SK-N-SH (cell line): ENCODE measurements at regions not wholly inside any gene's neighbourhood (a gene's known extent, or its start where the extent isn't known, plus 50 kb on each side); places are given as distances from the start of the nearest gene placed in this dataset.

Experiments
- CTCF ChIA-PET: fragments of 300-600, 350-600 bp; formaldehyde crosslinking; extraction: SDS; loops from one replicate; lab custom pipeline; 2021; lab: Yijun Ruan, JAX
- POLR2A ChIA-PET: fragments of 350-600 bp; sonication (Branson Sonifier 250); formaldehyde crosslinking; extraction: SDS; loops from one replicate; lab custom pipeline; 2020; ENCODE audit warnings: antibody characterized with exemption, inconsistent platforms; lab: Yijun Ruan, JAX
- DNase-seq: peaks from one replicate; pipeline ENCODE4 v3.0.0; 2012
- H2AFZ ChIP-seq: fragments of 200-600 bp; sonication (generic); 2 replicates; pipeline ENCODE4 v1.8.1; 2016; ENCODE audit warnings: antibody characterized with exemption, mild to moderate bottlenecking, low read depth
- H3F3A ChIP-seq: fragments of 200-600 bp; sonication (generic); replicated peaks from 2 replicates; pipeline ENCODE3; 2016; ENCODE audit warnings: antibody characterized with exemption, mild to moderate bottlenecking; ENCODE audit not compliant: insufficient read depth
- H3K27ac ChIP-seq, 2 experiments: fragments of 200-500 bp in 1 of 2; fragments of 200-600 bp in 1 of 2; sonication (Bioruptor generic) in 1 of 2; sonication (generic), shearing (Covaris generic) in 1 of 2; 2 replicates each; pipeline versions ENCODE4 v1.5.1 to v1.6.1; 2014 to 2016; ENCODE audit warnings: low read depth in 2 of 2, inconsistent platforms in 1 of 2, low read length in 1 of 2, mild to moderate bottlenecking in 1 of 2, mixed read lengths in 1 of 2
- H3K27me3 ChIP-seq: fragments of 200-600 bp; sonication (generic), shearing (Covaris generic); 2 replicates; pipeline ENCODE4 v1.6.1; 2016; ENCODE audit warnings: mixed run types; ENCODE audit not compliant: insufficient read depth
- H3K36me3 ChIP-seq, 2 experiments: fragments of 200-500 bp in 1 of 2; fragments of 200-600 bp in 1 of 2; sonication (Bioruptor generic) in 1 of 2; sonication (generic) in 1 of 2; replicated peaks in 1 of 2; 2 replicates each; pipeline versions ENCODE3 to v1.5.1; 2014 to 2016; ENCODE audit warnings: low read length in 1 of 2, mild to moderate bottlenecking in 1 of 2; ENCODE audit not compliant: insufficient read depth in 2 of 2, control insufficient read depth in 1 of 2
- H3K4me1 ChIP-seq, 2 experiments: fragments of 200-500 bp in 1 of 2; fragments of 200-600 bp in 1 of 2; sonication (Bioruptor generic) in 1 of 2; sonication (generic), shearing (Covaris generic) in 1 of 2; 2 replicates each; pipeline versions ENCODE4 v1.5.1 to v1.6.1; 2014 to 2016; ENCODE audit warnings: low read depth in 1 of 2, low read length in 1 of 2, mixed run types in 1 of 2; ENCODE audit not compliant: insufficient read depth in 2 of 2, control insufficient read depth in 1 of 2
- H3K4me2 ChIP-seq: fragments of 200-600 bp; sonication (generic), shearing (Covaris generic); 2 replicates; pipeline ENCODE4 v1.6.1; 2017; ENCODE audit warnings: mixed run types
- H3K4me3 ChIP-seq, 2 experiments: fragments of 200-500 bp in 1 of 2; fragments of 200-600 bp in 1 of 2; sonication (Bioruptor generic) in 1 of 2; sonication (generic), shearing (Covaris generic) in 1 of 2; 2 replicates each; pipeline versions ENCODE4 v1.5.1 to v1.8.1; 2014 to 2016; ENCODE audit warnings: low read depth in 2 of 2, inconsistent platforms in 1 of 2, low read length in 1 of 2, mild to moderate bottlenecking in 1 of 2, mixed read lengths in 1 of 2, moderate library complexity in 1 of 2
- H3K79me2 ChIP-seq: fragments of 200-600 bp; sonication (generic); 2 replicates; pipeline ENCODE4 v1.8.1; 2017; ENCODE audit warnings: mild to moderate bottlenecking; ENCODE audit not compliant: insufficient read depth
- H3K9ac ChIP-seq: fragments of 200-600 bp; sonication (generic); 2 replicates; pipeline ENCODE4 v1.6.1; 2017; ENCODE audit warnings: mixed run types
- H3K9me2 ChIP-seq: fragments of 200-600 bp; sonication (generic); 2 replicates; pipeline ENCODE4 v1.6.1; 2017; ENCODE audit warnings: mixed run types
- H3K9me3 ChIP-seq: fragments of 200-600 bp; sonication (generic); 2 replicates; pipeline ENCODE4 v1.6.1; 2017; ENCODE audit warnings: mixed run types, mild to moderate bottlenecking, moderate library complexity
- H4K20me1 ChIP-seq: fragments of 200-600 bp; sonication (generic); 2 replicates; pipeline ENCODE4 v1.6.1; 2017; ENCODE audit warnings: mild to moderate bottlenecking, mixed run types; ENCODE audit not compliant: insufficient read depth
- CHD2 ChIP-seq: fragments of 150-350 bp; IDR thresholded peaks from 2 replicates; pipeline ENCODE4 v1.6.1; 2018; ENCODE audit warnings: low read length; ENCODE audit not compliant: partially characterized antibody
- FOSL2 ChIP-seq: IDR thresholded peaks from 2 replicates; pipeline ENCODE4 v1.4.0; 2012; ENCODE audit warnings: low read depth, mild to moderate bottlenecking, moderate library complexity, borderline replicate concordance
- FOXJ3 ChIP-seq: sonication (generic); formaldehyde crosslinking; IDR thresholded peaks from 2 replicates; pipeline ENCODE4 v1.5.1; 2020; ENCODE audit warnings: mild to moderate bottlenecking, missing genetic modification reagents
- GATA2 ChIP-seq: sonication (generic); formaldehyde crosslinking; IDR thresholded peaks from 2 replicates; pipeline ENCODE4 v1.5.0; 2020; ENCODE audit warnings: mild to moderate bottlenecking, missing genetic modification reagents
- JUND ChIP-seq: IDR thresholded peaks from 2 replicates; pipeline ENCODE4 v1.4.0; 2012
- MAX ChIP-seq: IDR thresholded peaks from 2 replicates; pipeline ENCODE4 v1.4.0; 2012; ENCODE audit warnings: low read depth
- MXI1 ChIP-seq: IDR thresholded peaks from 2 replicates; pipeline ENCODE4 v1.6.1; 2012; ENCODE audit warnings: mild to moderate bottlenecking, low read depth, low read length, improper control_type of control experiment
- NFIC ChIP-seq: IDR thresholded peaks from 2 replicates; pipeline ENCODE4 v1.4.0; 2012; ENCODE audit warnings: borderline replicate concordance
- NRF1 ChIP-seq: IDR thresholded peaks from 2 replicates; pipeline ENCODE4 v1.6.1; 2012; ENCODE audit warnings: low read depth, mild to moderate bottlenecking, low read length
- PBX3 ChIP-seq: IDR thresholded peaks from 2 replicates; pipeline ENCODE4; 2012
- RAD21 ChIP-seq: IDR thresholded peaks from 2 replicates; pipeline ENCODE4 v1.6.1; 2012; ENCODE audit warnings: mild to moderate bottlenecking, low read length
- RCOR1 ChIP-seq: fragments of 150-350 bp; IDR thresholded peaks from 2 replicates; pipeline ENCODE4 v1.6.1; 2017; ENCODE audit warnings: antibody characterized with exemption, low read length
- RFX5 ChIP-seq: IDR thresholded peaks from 2 replicates; pipeline ENCODE4 v1.6.1; 2012; ENCODE audit warnings: mild to moderate bottlenecking, improper control_type of control experiment, low read length
- RXRA ChIP-seq: IDR thresholded peaks from 2 replicates; pipeline ENCODE4 v1.4.0; 2012; ENCODE audit warnings: low read depth, mild to moderate bottlenecking, borderline replicate concordance
- SIN3A ChIP-seq: IDR thresholded peaks from 2 replicates; pipeline ENCODE4 v1.6.1; 2012; ENCODE audit warnings: low read depth, mild to moderate bottlenecking, low read length, moderate library complexity, borderline replicate concordance
- SMC3 ChIP-seq: IDR thresholded peaks from 2 replicates; pipeline ENCODE4 v1.6.1; 2012; ENCODE audit warnings: low read depth, low read length, improper control_type of control experiment
- TAF1 ChIP-seq: IDR thresholded peaks from 2 replicates; pipeline ENCODE4 v1.6.1; 2012; ENCODE audit warnings: low read depth, mild to moderate bottlenecking, low read length, moderate library complexity, borderline replicate concordance
- TCF12 ChIP-seq: IDR thresholded peaks from 2 replicates; pipeline ENCODE4 v1.4.0; 2012
- TEAD4 ChIP-seq: IDR thresholded peaks from 2 replicates; pipeline ENCODE4 v1.4.0; 2012; ENCODE audit warnings: mild to moderate bottlenecking, borderline replicate concordance; ENCODE audit not compliant: insufficient read depth
- YY1 ChIP-seq: IDR thresholded peaks from 2 replicates; pipeline ENCODE4 v1.4.0; 2012; ENCODE audit warnings: low read depth, mild to moderate bottlenecking
- ZBTB33 ChIP-seq: IDR thresholded peaks from 2 replicates; pipeline ENCODE4 v1.4.0; 2012; ENCODE audit warnings: low read depth, borderline replicate concordance
- WGBS: methylation state at CpG from one replicate; pipeline ENCODE4 v1.1.6; 2017; ENCODE audit warnings: low lambda C conversion rate; 5-methylcytosine and 5-hydroxymethylcytosine counted together
- TF ChIP-seq, protein P1 (sequence below): fragments of 150-350 bp; IDR thresholded peaks from 2 replicates; pipeline ENCODE4 v1.6.1; 2017; ENCODE audit warnings: antibody characterized with exemption, low read length, low read depth, borderline replicate concordance
- TF ChIP-seq, protein P2 (sequence below): fragments of 150-350 bp; IDR thresholded peaks from 2 replicates; pipeline ENCODE4 v1.6.1; 2016; ENCODE audit warnings: mild to moderate bottlenecking, low read depth, low read length
- TF ChIP-seq, protein P3 (sequence below): IDR thresholded peaks from 2 replicates; pipeline ENCODE4 v1.4.0; 2012; ENCODE audit warnings: low read depth, borderline replicate concordance

DNA sequence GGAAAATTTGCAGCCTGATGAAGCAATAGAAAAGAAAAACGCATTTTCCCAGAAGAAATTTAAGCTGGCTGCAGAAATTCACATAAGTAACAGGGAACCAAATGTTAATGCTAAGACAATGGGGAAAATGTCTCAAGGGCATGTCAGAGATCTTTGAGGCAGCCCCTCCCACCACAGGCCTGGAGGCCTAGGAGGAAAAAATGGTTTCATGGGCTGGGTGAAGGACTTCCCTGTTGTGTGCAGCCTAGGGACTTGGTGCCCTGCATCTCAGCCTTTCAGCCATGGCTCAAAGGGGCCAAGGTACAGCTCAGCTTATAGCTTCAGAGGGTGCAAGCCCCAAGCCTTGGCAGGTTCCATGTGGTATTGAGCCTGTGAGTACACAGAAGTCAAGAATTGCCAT is 476.1 kb upstream of the DPP6 start:
- Histone ChIP-seq H3K9me2 (no peaks in the 10 kb centered on the region), H3K4me1 (no peaks in the 10 kb centered on the region), H3K36me3 (no peaks in the 10 kb centered on the region), H3K4me3 (no peak overlapping the region), H2AFZ (no peak overlapping the region), H3K27me3 (no peaks in the 10 kb centered on the region), H3K4me2 (no peak overlapping the region), H4K20me1 (no peaks in the 10 kb centered on the region), H3K9ac (no peak overlapping the region), H3K79me2 (no peaks in the 10 kb centered on the region), H3K9me3 (peaks cover 15% of the 10 kb centered on the region; the same call in 1 of the 2 replicates), H3K27ac (no peak overlapping the region), H3F3A (no peaks in the 10 kb centered on the region)
- WGBS: 0% methylated on average over 1 of the region's 1 CpG
- TF ChIP-seq, protein P1, sequence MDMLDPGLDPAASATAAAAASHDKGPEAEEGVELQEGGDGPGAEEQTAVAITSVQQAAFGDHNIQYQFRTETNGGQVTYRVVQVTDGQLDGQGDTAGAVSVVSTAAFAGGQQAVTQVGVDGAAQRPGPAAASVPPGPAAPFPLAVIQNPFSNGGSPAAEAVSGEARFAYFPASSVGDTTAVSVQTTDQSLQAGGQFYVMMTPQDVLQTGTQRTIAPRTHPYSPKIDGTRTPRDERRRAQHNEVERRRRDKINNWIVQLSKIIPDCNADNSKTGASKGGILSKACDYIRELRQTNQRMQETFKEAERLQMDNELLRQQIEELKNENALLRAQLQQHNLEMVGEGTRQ: no peak
- TF ChIP-seq RCOR1 (no peak), MXI1 (no peak), CHD2 (no peak), RFX5 (no peak), GATA2 (CRISPR knock-in tag) (no peak), FOSL2 (no peak), MAX (no peak), NFIC (no peak), ZBTB33 (no peak), SIN3A (no peak), YY1 (no peak), TCF12 (no peak)
- CTCF ChIA-PET: no interaction called here
- DNase-seq: no peak
- POLR2A ChIA-PET: no interaction called here

DNA sequence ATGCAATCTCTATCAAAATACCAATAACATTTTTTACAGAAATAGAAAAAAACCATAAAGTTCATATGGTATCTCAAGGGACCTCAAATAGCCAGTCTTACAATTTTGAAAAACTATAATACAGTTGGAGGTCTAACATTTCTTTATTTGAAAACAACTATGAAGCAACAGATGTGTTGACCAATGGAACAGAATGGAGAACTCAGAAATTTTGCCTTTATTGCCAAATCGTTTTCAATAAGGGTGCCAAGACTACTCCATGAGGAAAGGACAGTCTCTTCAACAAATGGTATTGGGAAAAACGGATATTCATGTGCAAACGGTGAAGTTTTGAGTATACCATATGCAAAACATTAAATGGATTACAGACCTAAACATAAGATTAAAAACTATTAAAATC is 470.8 kb upstream of the DPP6 start:
- ChIA-PET CTCF (no interaction called here), POLR2A (no interaction called here)
- no peak overlapping the region for H3K27ac ChIP-seq
- H3K9ac ChIP-seq: no peak overlapping the region
- WGBS: 4% methylated on average over 3 of the region's 3 CpGs
- DNase-seq: no peak
- H3K4me1 ChIP-seq: no peaks in the 10 kb centered on the region
- H3K36me3 ChIP-seq: no peaks in the 10 kb centered on the region
- H3K79me2 ChIP-seq: no peaks in the 10 kb centered on the region
- no peak overlapping the region for H3K4me2 ChIP-seq
- H4K20me1 ChIP-seq: no peaks in the 10 kb centered on the region
- no peak overlapping the region for H3K4me3 ChIP-seq
- no peaks in the 10 kb centered on the region for H3K27me3 ChIP-seq
- peaks cover 3% of the 10 kb centered on the region; the same call in 1 of the 2 replicates for H3K9me2 ChIP-seq
- H2AFZ ChIP-seq: no peak overlapping the region
- no peaks in the 10 kb centered on the region for H3F3A ChIP-seq
- H3K9me3 ChIP-seq: peaks cover 15% of the 10 kb centered on the region; the same call in 1 of the 2 replicates
- TF ChIP-seq NRF1: no peak
- TF ChIP-seq FOXJ3: no peak
- TF ChIP-seq, protein P1: no peak
- TF ChIP-seq TAF1: no peak
- TF ChIP-seq, protein P2, sequence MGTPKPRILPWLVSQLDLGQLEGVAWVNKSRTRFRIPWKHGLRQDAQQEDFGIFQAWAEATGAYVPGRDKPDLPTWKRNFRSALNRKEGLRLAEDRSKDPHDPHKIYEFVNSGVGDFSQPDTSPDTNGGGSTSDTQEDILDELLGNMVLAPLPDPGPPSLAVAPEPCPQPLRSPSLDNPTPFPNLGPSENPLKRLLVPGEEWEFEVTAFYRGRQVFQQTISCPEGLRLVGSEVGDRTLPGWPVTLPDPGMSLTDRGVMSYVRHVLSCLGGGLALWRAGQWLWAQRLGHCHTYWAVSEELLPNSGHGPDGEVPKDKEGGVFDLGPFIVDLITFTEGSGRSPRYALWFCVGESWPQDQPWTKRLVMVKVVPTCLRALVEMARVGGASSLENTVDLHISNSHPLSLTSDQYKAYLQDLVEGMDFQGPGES: no peak
- TF ChIP-seq RXRA: no peak
- TF ChIP-seq TEAD4: no peak
- TF ChIP-seq, protein P3, sequence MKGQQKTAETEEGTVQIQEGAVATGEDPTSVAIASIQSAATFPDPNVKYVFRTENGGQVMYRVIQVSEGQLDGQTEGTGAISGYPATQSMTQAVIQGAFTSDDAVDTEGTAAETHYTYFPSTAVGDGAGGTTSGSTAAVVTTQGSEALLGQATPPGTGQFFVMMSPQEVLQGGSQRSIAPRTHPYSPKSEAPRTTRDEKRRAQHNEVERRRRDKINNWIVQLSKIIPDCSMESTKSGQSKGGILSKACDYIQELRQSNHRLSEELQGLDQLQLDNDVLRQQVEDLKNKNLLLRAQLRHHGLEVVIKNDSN: no peak
- no peak for TF ChIP-seq RAD21
- TF ChIP-seq SMC3: no peak
- no peak for TF ChIP-seq JUND
- TF ChIP-seq PBX3: no peak
